H1 (cell line): ENCODE measurements at regions not wholly inside any gene's neighbourhood (a gene's known extent, or its start where the extent isn't known, plus 50 kb on each side); places are given as distances from the start of the nearest gene placed in this dataset.

ENCODE experiments used
- CREB1 ChIP-seq: IDR thresholded peaks from 2 replicates; pipeline ENCODE4 v1.6.1; 2012; ENCODE audit warnings: inconsistent platforms
- EZH2 ChIP-seq: fragments of 200-600 bp; sonication (generic); IDR thresholded peaks from 2 replicates; pipeline ENCODE4 v1.7.1; 2012; ENCODE audit warnings: low read depth, mild to moderate bottlenecking, moderate library complexity, low read length, inconsistent platforms; ENCODE audit not compliant: severe bottlenecking
- GABPA ChIP-seq: IDR thresholded peaks from 2 replicates; pipeline ENCODE4 v1.6.1; 2011; ENCODE audit warnings: mild to moderate bottlenecking, low read length, moderate library complexity, borderline replicate concordance; ENCODE audit not compliant: insufficient read depth
- NRF1 ChIP-seq: IDR thresholded peaks from 2 replicates; pipeline ENCODE4 v1.6.1; 2011; ENCODE audit warnings: mild to moderate bottlenecking, low read depth, low read length, improper control_type of control experiment
- POLR2A ChIP-seq, 2 experiments: IDR thresholded peaks; 1 replicate in 1 of 2; 2 replicates in 1 of 2; pipeline ENCODE4 v1.6.1; 2011; ENCODE audit warnings: low read depth in 2 of 2, low read length in 2 of 2, mild to moderate bottlenecking in 2 of 2; ENCODE audit errors: control extremely low read depth in 1 of 2
- POLR2AphosphoS5 ChIP-seq: IDR thresholded peaks from 2 replicates; pipeline ENCODE4 v1.6.1; 2011; ENCODE audit warnings: low read depth, low read length
- SRF ChIP-seq: IDR thresholded peaks from 2 replicates; pipeline ENCODE4 v1.6.1; 2011; ENCODE audit warnings: mild to moderate bottlenecking, low read depth, low read length, moderate library complexity
- TF ChIP-seq, protein P1 (sequence below): IDR thresholded peaks from 2 replicates; pipeline ENCODE4 v1.6.1; 2011; ENCODE audit warnings: low read length, improper control_type of control experiment
- TF ChIP-seq, protein P2 (sequence below), 3 experiments: IDR thresholded peaks; 1 replicate in 2 of 3; 2 replicates in 1 of 3; pipeline versions ENCODE4 v1.5.1 to v1.6.1; 2011; ENCODE audit warnings: low read length in 3 of 3, mild to moderate bottlenecking in 3 of 3, inconsistent platforms in 2 of 3, low read depth in 1 of 3, moderate library complexity in 1 of 3; ENCODE audit not compliant: insufficient read depth in 1 of 3; ENCODE audit errors: control extremely low read depth in 1 of 3

DNA sequence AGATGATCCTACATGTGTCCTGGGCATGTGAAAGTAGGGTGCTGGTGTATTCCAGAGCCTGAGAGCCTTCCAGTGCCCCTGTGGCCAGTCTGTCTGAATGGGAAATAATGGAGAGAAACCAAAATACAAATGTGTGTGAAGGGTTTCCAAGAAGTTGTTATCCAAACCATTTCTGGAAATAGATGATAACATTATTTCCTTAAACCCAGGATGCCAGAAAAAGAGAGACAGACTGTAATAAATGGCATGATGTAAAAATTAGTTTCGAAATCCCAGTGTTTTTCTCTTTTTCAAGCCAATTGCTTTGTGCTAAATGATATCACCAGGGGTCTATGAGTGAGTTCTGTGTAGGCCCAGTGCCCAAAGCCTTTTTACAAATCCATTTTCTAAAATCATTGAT is 175.3 kb downstream of the PHLDA1 start:
- TF ChIP-seq GABPA (no peak), POLR2AphosphoS5 (no peak), EZH2 (no peak), NRF1 (no peak), SRF (no peak), POLR2A (IDR thresholded peaks at IDR 0.05; ENCODE audit: control extremely low read depth in 1 of 2, low read depth in 2 of 2, low read length in 2 of 2) (no peak), CREB1 (no peak)
- TF ChIP-seq, protein P1, sequence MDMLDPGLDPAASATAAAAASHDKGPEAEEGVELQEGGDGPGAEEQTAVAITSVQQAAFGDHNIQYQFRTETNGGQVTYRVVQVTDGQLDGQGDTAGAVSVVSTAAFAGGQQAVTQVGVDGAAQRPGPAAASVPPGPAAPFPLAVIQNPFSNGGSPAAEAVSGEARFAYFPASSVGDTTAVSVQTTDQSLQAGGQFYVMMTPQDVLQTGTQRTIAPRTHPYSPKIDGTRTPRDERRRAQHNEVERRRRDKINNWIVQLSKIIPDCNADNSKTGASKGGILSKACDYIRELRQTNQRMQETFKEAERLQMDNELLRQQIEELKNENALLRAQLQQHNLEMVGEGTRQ = no peak
- TF ChIP-seq, protein P2, sequence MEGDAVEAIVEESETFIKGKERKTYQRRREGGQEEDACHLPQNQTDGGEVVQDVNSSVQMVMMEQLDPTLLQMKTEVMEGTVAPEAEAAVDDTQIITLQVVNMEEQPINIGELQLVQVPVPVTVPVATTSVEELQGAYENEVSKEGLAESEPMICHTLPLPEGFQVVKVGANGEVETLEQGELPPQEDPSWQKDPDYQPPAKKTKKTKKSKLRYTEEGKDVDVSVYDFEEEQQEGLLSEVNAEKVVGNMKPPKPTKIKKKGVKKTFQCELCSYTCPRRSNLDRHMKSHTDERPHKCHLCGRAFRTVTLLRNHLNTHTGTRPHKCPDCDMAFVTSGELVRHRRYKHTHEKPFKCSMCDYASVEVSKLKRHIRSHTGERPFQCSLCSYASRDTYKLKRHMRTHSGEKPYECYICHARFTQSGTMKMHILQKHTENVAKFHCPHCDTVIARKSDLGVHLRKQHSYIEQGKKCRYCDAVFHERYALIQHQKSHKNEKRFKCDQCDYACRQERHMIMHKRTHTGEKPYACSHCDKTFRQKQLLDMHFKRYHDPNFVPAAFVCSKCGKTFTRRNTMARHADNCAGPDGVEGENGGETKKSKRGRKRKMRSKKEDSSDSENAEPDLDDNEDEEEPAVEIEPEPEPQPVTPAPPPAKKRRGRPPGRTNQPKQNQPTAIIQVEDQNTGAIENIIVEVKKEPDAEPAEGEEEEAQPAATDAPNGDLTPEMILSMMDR (IDR thresholded peaks at IDR 0.05; ENCODE audit: control extremely low read depth in 1 of 3, insufficient read depth in 1 of 3, low read depth in 1 of 3, low read length in 3 of 3) = no peak
